Neural crest cell (in vitro differentiated cells): ENCODE measurements at regions not wholly inside any gene's neighbourhood (a gene's known extent, or its start where the extent isn't known, plus 50 kb on each side); places are given as distances from the start of the nearest gene placed in this dataset.

ENCODE experiments used
- DNase-seq: peaks from one replicate; pipeline ENCODE4 v3.0.0; 2021; ENCODE audit warnings: low read depth, mixed read lengths, low spot score
- H3K27ac Mint-ChIP-seq: one replicate; pipeline ENCODE4 v1.8.0; 2021; ENCODE audit warnings: mild to moderate bottlenecking, mixed read lengths; ENCODE audit not compliant: unreplicated experiment
- H3K27me3 Mint-ChIP-seq: 2 replicates; pipeline ENCODE4 v1.8.0; 2021; ENCODE audit warnings: low read depth, mild to moderate bottlenecking, mixed read lengths
- H3K36me3 Mint-ChIP-seq: 2 replicates; pipeline ENCODE4 v1.8.0; 2021; ENCODE audit warnings: low read depth, mild to moderate bottlenecking, mixed read lengths
- H3K4me1 Mint-ChIP-seq: 2 replicates; pipeline ENCODE4 v1.8.0; 2021; ENCODE audit warnings: mixed read lengths
- H3K4me3 Mint-ChIP-seq: one replicate; pipeline ENCODE4 v1.8.0; 2021; ENCODE audit warnings: mild to moderate bottlenecking, mixed read lengths
- H3K9me3 Mint-ChIP-seq: 2 replicates; pipeline ENCODE4 v1.8.0; 2021; ENCODE audit warnings: mixed read lengths
- TF ChIP-seq, protein P1 (sequence below): fragments of 200-600 bp; sonication (generic); conservative IDR thresholded peaks from 2 replicates; pipeline ENCODE4 v1.5.0; 2021; ENCODE audit warnings: antibody characterized with exemption, mild to moderate bottlenecking

DNA sequence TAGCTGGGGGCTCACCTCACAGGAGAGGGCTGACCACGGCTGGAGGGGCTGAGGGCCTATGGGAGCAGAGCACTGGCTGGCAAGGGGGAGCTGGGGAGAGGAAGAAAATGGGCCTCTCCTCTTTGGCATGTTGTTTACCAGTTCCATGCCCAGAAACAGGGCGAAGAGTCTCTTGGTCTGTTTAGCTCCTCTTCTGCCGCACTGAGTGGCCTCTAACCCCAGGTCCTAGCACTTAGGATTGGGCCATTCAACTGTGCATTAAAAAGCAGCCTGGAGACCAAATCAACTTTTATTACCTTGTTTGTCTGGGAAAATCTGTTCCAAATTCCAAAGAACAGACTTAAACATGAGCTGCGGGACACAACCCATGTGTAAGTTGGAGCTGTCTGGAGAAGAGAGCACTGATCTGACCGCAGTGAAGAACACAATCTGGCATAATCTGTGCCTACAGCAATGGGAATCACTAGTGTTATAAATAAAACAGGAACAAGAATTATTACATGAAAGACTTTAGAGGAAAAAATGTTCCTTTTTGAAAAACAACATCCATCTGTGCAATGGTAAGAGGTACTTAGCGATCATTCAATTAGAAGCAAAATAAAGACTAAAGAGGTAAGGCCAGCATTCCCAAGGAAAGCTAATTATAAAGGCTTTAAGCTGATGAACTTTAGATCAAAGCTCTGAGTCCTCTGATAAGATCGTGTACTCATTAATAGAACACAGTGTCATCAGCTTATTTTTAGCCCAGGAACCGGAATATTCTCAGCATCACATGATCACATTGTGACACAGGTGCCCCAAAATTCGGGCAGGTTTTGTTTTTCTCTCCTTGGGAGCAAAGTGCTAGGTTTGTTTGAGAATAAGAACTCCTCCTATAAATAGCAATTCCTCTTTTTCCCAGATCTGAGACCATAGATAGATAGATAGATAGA lies 243.2 kb downstream of the COL4A1 start:
- no peaks in the 10 kb centered on the region for H3K4me1 Mint-ChIP-seq
- no peaks in the 10 kb centered on the region for H3K36me3 Mint-ChIP-seq
- H3K9me3 Mint-ChIP-seq = peaks cover 2% of the 10 kb centered on the region
- H3K4me3 Mint-ChIP-seq = no peak overlapping the region
- DNase-seq = no peak
- H3K27me3 Mint-ChIP-seq = no peaks in the 10 kb centered on the region
- no peak overlapping the region for H3K27ac Mint-ChIP-seq
- TF ChIP-seq, protein P1, sequence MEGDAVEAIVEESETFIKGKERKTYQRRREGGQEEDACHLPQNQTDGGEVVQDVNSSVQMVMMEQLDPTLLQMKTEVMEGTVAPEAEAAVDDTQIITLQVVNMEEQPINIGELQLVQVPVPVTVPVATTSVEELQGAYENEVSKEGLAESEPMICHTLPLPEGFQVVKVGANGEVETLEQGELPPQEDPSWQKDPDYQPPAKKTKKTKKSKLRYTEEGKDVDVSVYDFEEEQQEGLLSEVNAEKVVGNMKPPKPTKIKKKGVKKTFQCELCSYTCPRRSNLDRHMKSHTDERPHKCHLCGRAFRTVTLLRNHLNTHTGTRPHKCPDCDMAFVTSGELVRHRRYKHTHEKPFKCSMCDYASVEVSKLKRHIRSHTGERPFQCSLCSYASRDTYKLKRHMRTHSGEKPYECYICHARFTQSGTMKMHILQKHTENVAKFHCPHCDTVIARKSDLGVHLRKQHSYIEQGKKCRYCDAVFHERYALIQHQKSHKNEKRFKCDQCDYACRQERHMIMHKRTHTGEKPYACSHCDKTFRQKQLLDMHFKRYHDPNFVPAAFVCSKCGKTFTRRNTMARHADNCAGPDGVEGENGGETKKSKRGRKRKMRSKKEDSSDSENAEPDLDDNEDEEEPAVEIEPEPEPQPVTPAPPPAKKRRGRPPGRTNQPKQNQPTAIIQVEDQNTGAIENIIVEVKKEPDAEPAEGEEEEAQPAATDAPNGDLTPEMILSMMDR = no peak

DNA sequence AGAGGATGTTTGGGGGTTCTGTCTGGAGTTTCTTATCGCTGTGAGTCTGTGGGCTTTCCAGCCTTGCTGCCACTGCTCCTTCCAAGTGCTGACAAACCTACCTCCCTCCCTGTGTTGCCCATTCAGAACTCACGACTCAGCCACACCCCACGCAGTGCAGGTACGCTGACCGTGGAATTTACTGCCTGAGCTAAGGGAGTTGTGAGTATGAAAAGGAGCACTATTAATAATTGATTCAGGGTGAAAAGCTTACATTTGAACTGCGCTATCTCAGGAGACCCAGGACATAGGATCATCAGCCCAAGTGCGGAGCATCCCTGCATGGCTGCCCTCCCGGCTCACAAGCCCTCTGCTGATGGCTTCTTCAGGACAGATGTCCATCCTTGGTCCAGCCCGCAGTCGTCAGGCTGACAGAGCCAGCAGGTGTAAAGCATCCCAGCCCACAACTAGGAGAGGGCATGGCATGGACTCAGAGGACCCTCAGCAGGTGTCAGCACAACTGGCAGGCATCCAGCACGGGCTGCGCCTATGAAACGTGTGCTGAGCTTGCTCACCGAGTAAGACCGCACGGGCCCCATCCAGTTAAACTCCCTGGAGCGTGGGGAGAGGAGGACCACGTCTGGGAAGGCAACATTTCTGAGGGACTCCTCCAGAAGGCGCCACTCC lies 244.0 kb downstream of the COL4A1 start:
- Mint-ChIP-seq H3K36me3 (no peaks in the 10 kb centered on the region), H3K27ac (no peak overlapping the region), H3K9me3 (no peaks in the 10 kb centered on the region), H3K4me1 (no peaks in the 10 kb centered on the region), H3K27me3 (no peaks in the 10 kb centered on the region), H3K4me3 (no peak overlapping the region)
- DNase-seq = no peak
- TF ChIP-seq, protein P1 = no peak

DNA sequence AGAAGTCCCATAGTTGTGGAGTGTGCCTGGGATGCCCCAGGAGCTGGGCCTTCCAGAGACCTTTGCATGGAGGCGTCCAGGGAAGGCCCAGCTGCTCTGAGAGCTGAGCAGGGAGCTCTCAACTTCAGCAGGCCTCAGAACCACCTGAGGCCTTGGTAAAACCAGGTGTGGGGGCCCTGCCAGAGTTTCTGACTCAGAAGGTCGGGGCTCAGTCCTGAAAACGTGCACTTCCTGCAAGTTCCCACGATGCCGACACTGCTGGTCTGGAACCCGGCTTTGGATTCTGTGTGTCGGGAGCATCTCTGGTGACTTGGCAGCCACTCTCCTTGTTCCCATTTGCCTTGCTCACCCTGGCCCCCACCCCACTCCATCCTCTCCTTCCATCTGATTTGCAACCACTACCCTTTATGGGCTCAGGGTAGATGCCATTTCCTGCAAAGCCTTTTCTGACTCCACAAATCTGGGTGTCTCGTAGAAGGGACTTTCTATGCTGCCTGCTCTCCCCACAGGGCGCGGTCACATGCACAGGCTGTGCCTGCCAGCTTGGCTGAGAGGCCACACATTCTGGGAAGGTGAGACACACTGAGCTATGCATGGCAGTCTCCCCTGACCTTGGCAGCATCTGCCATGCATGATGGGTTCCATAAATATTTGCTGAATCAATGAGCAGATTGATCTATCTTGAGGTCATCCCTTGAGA lies 244.7 kb downstream of the COL4A1 start:
- Mint-ChIP-seq H3K4me3 (no peak overlapping the region), H3K27ac (no peak overlapping the region), H3K9me3 (no peaks in the 10 kb centered on the region), H3K36me3 (no peaks in the 10 kb centered on the region), H3K27me3 (no peaks in the 10 kb centered on the region), H3K4me1 (no peaks in the 10 kb centered on the region)
- DNase-seq = no peak
- TF ChIP-seq, protein P1 = no peak

DNA sequence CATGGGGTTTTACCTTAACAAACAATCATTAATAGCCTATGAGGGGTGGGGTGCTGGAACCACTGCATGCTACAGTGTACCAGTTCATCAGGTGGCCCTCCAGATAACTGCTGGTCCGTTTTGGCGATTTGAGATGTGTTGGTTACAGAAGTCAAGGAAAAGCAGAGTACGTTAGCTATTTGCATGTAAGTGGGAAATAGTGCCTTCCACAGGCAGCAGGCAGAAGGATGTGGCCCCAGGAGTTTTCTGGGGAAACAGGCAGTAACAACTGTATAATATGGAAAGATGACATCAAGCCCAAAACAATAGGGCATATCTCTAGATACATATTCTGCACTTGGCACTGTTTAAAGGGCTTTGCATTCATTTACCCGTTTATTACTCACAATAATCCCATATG lies 245.7 kb downstream of the COL4A1 start:
- DNase-seq = no peak
- Mint-ChIP-seq H3K27me3 (no peaks in the 10 kb centered on the region), H3K36me3 (no peaks in the 10 kb centered on the region), H3K9me3 (no peaks in the 10 kb centered on the region), H3K4me1 (no peaks in the 10 kb centered on the region), H3K27ac (no peak overlapping the region), H3K4me3 (no peak overlapping the region)
- TF ChIP-seq, protein P1 = no peak

DNA sequence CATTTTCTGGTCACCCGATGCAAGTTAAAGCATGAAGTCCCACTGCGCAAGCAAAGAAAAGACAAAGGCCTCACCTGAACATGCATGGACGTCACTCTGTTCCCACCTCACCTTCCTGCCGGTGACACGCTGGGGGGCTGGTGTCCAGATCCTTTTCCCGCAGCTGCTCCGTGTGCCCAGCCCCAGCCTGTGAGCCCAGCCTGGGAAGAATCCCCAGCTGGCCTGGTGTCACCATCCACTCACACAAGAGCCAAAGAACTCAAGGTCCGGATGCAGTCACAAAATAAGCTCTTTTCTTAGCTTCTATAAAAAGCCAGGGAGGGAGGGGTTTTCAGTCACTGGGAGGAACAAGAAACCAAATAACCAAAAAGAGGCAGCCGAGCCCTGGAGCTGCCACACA lies 249.9 kb downstream of the COL4A1 start:
- no peak for DNase-seq
- Mint-ChIP-seq H3K4me3 (no peak overlapping the region), H3K4me1 (no peaks in the 10 kb centered on the region), H3K27ac (no peak overlapping the region), H3K36me3 (no peaks in the 10 kb centered on the region), H3K27me3 (peaks cover 2% of the 10 kb centered on the region), H3K9me3 (no peaks in the 10 kb centered on the region)
- TF ChIP-seq, protein P1 = no peak
